H9 (cell line): ENCODE measurements at regions not wholly inside any gene's neighbourhood (a gene's known extent, or its start where the extent isn't known, plus 50 kb on each side); places are given as distances from the start of the nearest gene placed in this dataset. TPM values are rescaled to one million over a fixed set of nuclear protein-coding genes. Genes with fewer than 3 reads are reported as not detected.

Experiments used
- DNase-seq: peaks from one replicate; pipeline ENCODE4 v3.0.0-alpha.2; 2017
- H2AFZ ChIP-seq: one replicate; pipeline ENCODE4 v1.6.1; 2013; ENCODE audit warnings: mild to moderate bottlenecking, low read length, control low read depth, moderate library complexity
- H2AK5ac ChIP-seq: 2 replicates; pipeline ENCODE4 v1.6.1; 2013; ENCODE audit warnings: low read length, control low read depth, mixed read lengths; ENCODE audit not compliant: insufficient read length
- H2BK120ac ChIP-seq: one replicate; pipeline ENCODE4 v1.6.1; 2013; ENCODE audit warnings: low read depth, mild to moderate bottlenecking, low read length, control low read depth, inconsistent platforms; ENCODE audit not compliant: poor library complexity, severe bottlenecking
- H2BK12ac ChIP-seq: 2 replicates; pipeline ENCODE4 v1.6.1; 2013; ENCODE audit warnings: low read length, control low read depth, mixed read lengths, low read depth; ENCODE audit not compliant: insufficient read length
- H2BK15ac ChIP-seq: 2 replicates; pipeline ENCODE4 v1.6.1; 2013; ENCODE audit warnings: low read depth, low read length, control low read depth
- H2BK20ac ChIP-seq: one replicate; pipeline ENCODE4 v1.6.1; 2013; ENCODE audit warnings: low read depth, mild to moderate bottlenecking, low read length, control low read depth, inconsistent platforms; ENCODE audit not compliant: poor library complexity, severe bottlenecking
- H2BK5ac ChIP-seq: 2 replicates; pipeline ENCODE4 v1.6.1; 2013; ENCODE audit warnings: low read length, control low read depth, mixed read lengths; ENCODE audit not compliant: insufficient read length
- H3K14ac ChIP-seq: 2 replicates; pipeline ENCODE4 v1.6.1; 2013; ENCODE audit warnings: low read length, control low read depth; ENCODE audit not compliant: insufficient read depth
- H3K18ac ChIP-seq: 2 replicates; pipeline ENCODE4 v1.6.1; 2013; ENCODE audit warnings: low read depth, mild to moderate bottlenecking, mixed read lengths, low read length, control low read depth; ENCODE audit not compliant: insufficient read length
- H3K23ac ChIP-seq: 2 replicates; pipeline ENCODE4 v1.6.1; 2013; ENCODE audit warnings: low read length, control low read depth, mixed read lengths, low read depth; ENCODE audit not compliant: insufficient read length
- H3K23me2 ChIP-seq: 2 replicates; pipeline ENCODE4 v1.6.1; 2013; ENCODE audit warnings: low read depth, mild to moderate bottlenecking, mixed read lengths, low read length, control low read depth; ENCODE audit not compliant: insufficient read length, poor library complexity, severe bottlenecking
- H3K27ac ChIP-seq: 2 replicates; pipeline ENCODE4 v1.5.1; 2013; ENCODE audit warnings: low read length, control low read depth, mixed read lengths, low read depth; ENCODE audit not compliant: insufficient read length
- H3K27me3 ChIP-seq: 2 replicates; pipeline ENCODE4 v1.6.1; 2013; ENCODE audit warnings: low read length, control low read depth, inconsistent platforms; ENCODE audit not compliant: insufficient read depth
- H3K4ac ChIP-seq: 2 replicates; pipeline ENCODE4 v1.6.1; 2013; ENCODE audit warnings: low read depth, mild to moderate bottlenecking, control low read depth, inconsistent platforms, low read length, moderate library complexity
- H3K4me1 ChIP-seq: 2 replicates; pipeline ENCODE4 v1.6.1; 2013; ENCODE audit warnings: low read length, control low read depth, inconsistent platforms; ENCODE audit not compliant: insufficient read depth
- H3K4me2 ChIP-seq: 2 replicates; pipeline ENCODE4 v1.6.1; 2013; ENCODE audit warnings: low read length, control low read depth, mixed read lengths; ENCODE audit not compliant: insufficient read length, insufficient read depth
- H3K56ac ChIP-seq: 2 replicates; pipeline ENCODE4 v1.6.1; 2013; ENCODE audit warnings: low read depth, mild to moderate bottlenecking, mixed read lengths, low read length, control low read depth; ENCODE audit not compliant: insufficient read length
- H3K79me1 ChIP-seq: 2 replicates; pipeline ENCODE4 v1.6.1; 2013; ENCODE audit warnings: low read depth, mild to moderate bottlenecking, moderate library complexity, low read length, control low read depth, inconsistent platforms; ENCODE audit not compliant: insufficient read depth, poor library complexity, severe bottlenecking
- H3K79me2 ChIP-seq: 2 replicates; pipeline ENCODE4 v1.6.1; 2013; ENCODE audit warnings: low read length, control low read depth, inconsistent platforms; ENCODE audit not compliant: insufficient read depth
- H3K9ac ChIP-seq: 2 replicates; pipeline ENCODE4 v1.6.1; 2013; ENCODE audit warnings: low read length, control low read depth, mixed read lengths; ENCODE audit not compliant: insufficient read length; ENCODE audit errors: extremely low read depth
- H3K9me3 ChIP-seq: one replicate; pipeline ENCODE4 v1.6.1; 2013; ENCODE audit warnings: low read depth, low read length, inconsistent platforms; ENCODE audit not compliant: control insufficient read depth
- H3T11ph ChIP-seq: one replicate; pipeline ENCODE4 v1.6.1; 2013; ENCODE audit warnings: mild to moderate bottlenecking, low read length, control low read depth, inconsistent platforms
- H4K20me1 ChIP-seq: one replicate; pipeline ENCODE4 v1.6.1; 2013; ENCODE audit not compliant: control insufficient read depth, insufficient read length, insufficient read depth
- H4K5ac ChIP-seq: 2 replicates; pipeline ENCODE4 v1.6.1; 2013; ENCODE audit warnings: low read depth, mild to moderate bottlenecking, mixed read lengths, low read length, control low read depth; ENCODE audit not compliant: insufficient read length
- H4K8ac ChIP-seq: replicated peaks from 2 replicates; pipeline ENCODE4 v1.6.1; 2013; ENCODE audit warnings: low read length, control low read depth, mixed read lengths, low read depth; ENCODE audit not compliant: insufficient read length
- H4K91ac ChIP-seq: 2 replicates; pipeline ENCODE4 v1.6.1; 2013; ENCODE audit warnings: low read depth, mild to moderate bottlenecking, moderate library complexity, mixed read lengths, low read length, control low read depth; ENCODE audit not compliant: insufficient read length
- H3K27ac Mint-ChIP-seq, 3 experiments: 2 replicates in 2 of 3; 3 replicates in 1 of 3; pipeline ENCODE4 v1.8.0; 2020 to 2021; ENCODE audit warnings: mixed read lengths in 3 of 3, mild to moderate bottlenecking in 1 of 3, moderate library complexity in 1 of 3
- H3K27me3 Mint-ChIP-seq: 2 replicates; pipeline ENCODE4 v1.8.0; 2021; ENCODE audit warnings: low read depth, mild to moderate bottlenecking, moderate library complexity, mixed read lengths
- H3K36me3 Mint-ChIP-seq, 3 experiments: 2 replicates in 2 of 3; 3 replicates in 1 of 3; pipeline ENCODE4 v1.8.0; 2020 to 2021; ENCODE audit warnings: low read depth in 3 of 3, mixed read lengths in 3 of 3; ENCODE audit not compliant: insufficient read depth in 1 of 3
- H3K4me1 Mint-ChIP-seq, 2 experiments: 2 replicates each; pipeline ENCODE4 v1.8.0; 2020; ENCODE audit warnings: mixed read lengths in 2 of 2
- H3K4me3 Mint-ChIP-seq, 2 experiments: 2 replicates in 1 of 2; 3 replicates in 1 of 2; pipeline ENCODE4 v1.8.0; 2020 to 2021; ENCODE audit warnings: mild to moderate bottlenecking in 2 of 2, mixed read lengths in 2 of 2, moderate library complexity in 1 of 2
- H3K9me3 Mint-ChIP-seq, 2 experiments: 2 replicates in 1 of 2; 3 replicates in 1 of 2; pipeline ENCODE4 v1.8.0; 2020; ENCODE audit warnings: mild to moderate bottlenecking in 2 of 2, mixed read lengths in 2 of 2, moderate library complexity in 1 of 2
- CTCF ChIP-seq: fragments of 200-600 bp; sonication (generic); conservative IDR thresholded peaks from 3 replicates; pipeline ENCODE4 v1.8.0; 2021; ENCODE audit warnings: antibody characterized with exemption, mild to moderate bottlenecking
- WGBS: extraction: QIAGEN DNeasy Blood & Tissue Kit; methylation state at CpG from one replicate; pipeline ENCODE4 v1.1.7; 2013; ENCODE audit warnings: missing lambda C conversion rate, low lambda C conversion rate, mixed read lengths; ENCODE audit not compliant: insufficient read length; ENCODE audit errors: extremely low coverage; 5-methylcytosine and 5-hydroxymethylcytosine counted together
- microRNA-seq: library from miRNA; unstranded; fragments of <30 nt; microRNA quantifications from one replicate; pipeline ENCODE4, GENCODE V29; 2020; ENCODE audit warnings: borderline microRNAs expressed

- Mint-ChIP-seq H3K36me3 (no peaks in the 10 kb centered on the region), H3K27me3 (no peaks in the 10 kb centered on the region), H3K4me1 (peaks cover 7 to 11% of the 10 kb centered on the region in 2 experiments), H3K9me3 (no peaks in the 10 kb centered on the region), H3K4me3 (no peak overlapping the region), H3K27ac (no peak overlapping the region)
- Histone ChIP-seq H2BK5ac (no peak overlapping the region), H3K79me1 (no peaks in the 10 kb centered on the region), H3K56ac (no peak overlapping the region), H3K79me2 (no peaks in the 10 kb centered on the region), H3K9ac (no peak overlapping the region), H3K9me3 (no peaks in the 10 kb centered on the region), H3K4me1 (no peaks in the 10 kb centered on the region), H2AK5ac (no peak overlapping the region), H2BK12ac (no peak overlapping the region), H3K23ac (no peak overlapping the region), H3K23me2 (no peaks in the 10 kb centered on the region), H3T11ph (no peak overlapping the region), H3K27me3 (no peaks in the 10 kb centered on the region), H3K14ac (no peak overlapping the region), H2BK120ac (no peak overlapping the region), H4K5ac (no peak overlapping the region), H3K4ac (no peak overlapping the region), H4K91ac (no peak overlapping the region), H3K18ac (no peak overlapping the region), H2AFZ (no peak overlapping the region), H2BK20ac (no peak overlapping the region), H2BK15ac (no peak overlapping the region), H3K4me2 (no peak overlapping the region), H3K27ac (no peak overlapping the region), H4K8ac (no peak overlapping the region), H4K20me1 (no peaks in the 10 kb centered on the region)
- no CpG with 5 or more reads among the region's 4 CpGs for WGBS
- no peak for DNase-seq
- no peak for TF ChIP-seq CTCF
These were observed 50.8 kb upstream of the FANCL start for GRCh38 chr2:58291726-58292438.

Small RNA genes in the stretch of these regions (microRNA-seq; reads per million reads assigned to microRNA genes)
- gene MIR4432 = not detected
